ENCODE measurements at regions not wholly inside any gene's neighbourhood (a gene's known extent, or its start where the extent isn't known, plus 50 kb on each side); places are given as distances from the start of the nearest gene placed in this dataset.

- TF ChIP-seq EZH2 (IDR thresholded peaks at IDR 0.05; ENCODE audit: insufficient read depth, poor library complexity, severe bottlenecking): no peak
- no peak for TF ChIP-seq EZH2phosphoT487 (IDR thresholded peaks at IDR 0.05; ENCODE audit: insufficient read depth, low read depth)
Measured at GRCh38 chr7:84512055-84512454, 317.5 kb upstream of the SEMA3A start.

Data from GM23248 (cell line).